Lung (tissue), 11 donors: ENCODE measurements at regions not wholly inside any gene's neighbourhood (a gene's known extent, or its start where the extent isn't known, plus 50 kb on each side); places are given as distances from the start of the nearest gene placed in this dataset.

ENCODE experiments used
- ATAC-seq: fragments of 200-7000 bp; cut with Tn5 transposase; one replicate; pipeline ENCODE4 v1.9.1; 2020; ENCODE audit warnings: moderate number of reproducible peaks; ENCODE audit not compliant: insufficient read depth, low FRiP score
- DNase-seq, 3 donors: peaks; one replicate each; pipeline ENCODE4 v3.0.0-alpha.2; 2013 to 2017
- H3K27ac ChIP-seq, 2 donors: one replicate each; pipeline ENCODE4 v1.5.1; 2013; ENCODE audit warnings: mild to moderate bottlenecking in 2 of 2, moderate library complexity in 2 of 2, control low read depth in 1 of 2, inconsistent platforms in 1 of 2, low read depth in 1 of 2, low read length in 1 of 2
- H3K27me3 ChIP-seq, 3 donors: one replicate each; pipeline ENCODE4 v1.5.1; 2013; ENCODE audit warnings: low read length in 2 of 3; ENCODE audit not compliant: control insufficient read depth in 3 of 3, insufficient read depth in 3 of 3
- H3K36me3 ChIP-seq, 4 donors: one replicate each; pipeline ENCODE4 v1.5.1; 2013; ENCODE audit warnings: low read length in 4 of 4, mild to moderate bottlenecking in 1 of 4, moderate library complexity in 1 of 4; ENCODE audit not compliant: control insufficient read depth in 4 of 4, insufficient read depth in 4 of 4
- H3K4me1 ChIP-seq, 5 donors: one replicate each; pipeline ENCODE4 v1.5.1; 2013; ENCODE audit warnings: low read length in 5 of 5, mild to moderate bottlenecking in 2 of 5, moderate library complexity in 1 of 5; ENCODE audit not compliant: control insufficient read depth in 5 of 5, insufficient read depth in 5 of 5
- H3K4me3 ChIP-seq: one replicate; pipeline ENCODE4 v1.5.1; 2013; ENCODE audit warnings: mild to moderate bottlenecking, control low read depth, moderate library complexity
- H3K9ac ChIP-seq, 2 donors: one replicate each; pipeline ENCODE4 v1.5.1; 2013; ENCODE audit warnings: low read length in 2 of 2, control low read depth in 1 of 2; ENCODE audit not compliant: insufficient read depth in 1 of 2
- H3K9me3 ChIP-seq, 4 donors: one replicate each; pipeline ENCODE4 v1.5.1; 2013; ENCODE audit warnings: low read length in 3 of 4, mild to moderate bottlenecking in 1 of 4, moderate library complexity in 1 of 4; ENCODE audit not compliant: control insufficient read depth in 4 of 4, insufficient read depth in 3 of 4
- CTCF ChIP-seq: IDR thresholded peaks from 2 replicates; pipeline ENCODE4 v1.5.1; 2012; ENCODE audit warnings: mild to moderate bottlenecking; ENCODE audit errors: control extremely low read depth, extremely low read depth
- WGBS, 2 donors: extraction: QIAGEN DNeasy Blood & Tissue Kit; methylation state at CpG; one replicate each; pipeline ENCODE4 v1.1.7; 2013; 5-methylcytosine and 5-hydroxymethylcytosine counted together
- donor health status: control.
- donor health status: control.
- donor health status: Bipolar disorder and iron deficiency.
- donor health status: healthy.
- donor health status: DM: yes; HTN: yes; CAD: no.

- H3K27ac ChIP-seq: no peak overlapping the region
- no peak overlapping the region for H3K4me3 ChIP-seq
- TF ChIP-seq CTCF: no peak
- H3K36me3 ChIP-seq: no peaks in the 10 kb centered on the region
- ATAC-seq (no peak), DNase-seq (no peak)
- H3K9ac ChIP-seq: no peak overlapping the region
- peaks cover 4 to 16% (median 15%) of the 10 kb centered on the region in 3 donors for H3K27me3 ChIP-seq
- peaks cover 0 to 4% (median 0%) of the 10 kb centered on the region in 4 donors for H3K9me3 ChIP-seq
- peaks cover 0 to 4% (median 0%) of the 10 kb centered on the region in 5 donors for H3K4me1 ChIP-seq
- WGBS, 2 donors: 61 to 78% methylated on average over 6 of the region's 6 CpGs
Observed at GRCh38 chr12:3361146-3361545, 129.9 kb upstream of the PRMT8 start.

GRCh38 chr12:3362737-3363136 lies 128.3 kb upstream of the PRMT8 start:
- H3K4me1 ChIP-seq: peaks cover 0 to 4% (median 0%) of the 10 kb centered on the region in 5 donors
- DNase-seq (no peak), ATAC-seq (no peak)
- H3K27ac ChIP-seq: no peak overlapping the region
- WGBS, 2 donors: 82 to 84% methylated on average over 6 of the region's 6 CpGs
- TF ChIP-seq CTCF: no peak
- no peak overlapping the region for H3K9ac ChIP-seq
- peaks cover 0 to 4% (median 0%) of the 10 kb centered on the region in 4 donors for H3K9me3 ChIP-seq
- peaks cover 4 to 30% (median 24%) of the 10 kb centered on the region in 3 donors for H3K27me3 ChIP-seq
- H3K4me3 ChIP-seq: no peak overlapping the region
- H3K36me3 ChIP-seq: no peaks in the 10 kb centered on the region

GRCh38 chr12:3363608-3364007 lies 127.4 kb upstream of the PRMT8 start:
- H3K9me3 ChIP-seq: peaks cover 0 to 4% (median 0%) of the 10 kb centered on the region in 4 donors
- H3K4me3 ChIP-seq: no peak overlapping the region
- H3K9ac ChIP-seq: no peak overlapping the region
- H3K36me3 ChIP-seq: no peaks in the 10 kb centered on the region
- no peak overlapping the region for H3K27ac ChIP-seq
- TF ChIP-seq CTCF: no peak
- ATAC-seq (no peak), DNase-seq (peak in 1 of 3 donors; percentile 23)
- 50 to 67% methylated on average over 9 of the region's 9 CpGs for WGBS, 2 donors
- peaks cover 4 to 34% (median 30%) of the 10 kb centered on the region in 3 donors for H3K27me3 ChIP-seq
- peaks cover 0 to 4% (median 0%) of the 10 kb centered on the region in 5 donors for H3K4me1 ChIP-seq

GRCh38 chr12:3364226-3364625 lies 126.8 kb upstream of the PRMT8 start:
- H3K4me1 ChIP-seq: peaks cover 0 to 4% (median 0%) of the 10 kb centered on the region in 5 donors
- peaks cover 0 to 4% (median 0%) of the 10 kb centered on the region in 4 donors for H3K9me3 ChIP-seq

More at GRCh38 chr12:3364226-3364625, 126.8 kb upstream of the PRMT8 start:
- Histone ChIP-seq H3K27me3 (peaks cover 4 to 34% (median 33%) of the 10 kb centered on the region in 3 donors), H3K9ac (no peak overlapping the region), H3K4me3 (no peak overlapping the region), H3K27ac (no peak overlapping the region), H3K36me3 (no peaks in the 10 kb centered on the region)
- WGBS, 2 donors: 90 to 91% methylated on average over 5 of the region's 5 CpGs
- ATAC-seq (no peak), DNase-seq (no peak)
- TF ChIP-seq CTCF: no peak
